T-helper 1 cell (primary cell): ENCODE measurements at regions not wholly inside any gene's neighbourhood (a gene's known extent, or its start where the extent isn't known, plus 50 kb on each side); places are given as distances from the start of the nearest gene placed in this dataset.
"Not testable (repeated sequence)": the region's sequence is repeated elsewhere in the genome, so short reads cannot be mapped to it uniquely, and the experiment has no call there.

Experiments
- DNase-seq, 5 donors: peaks; one replicate each; pipeline ENCODE4 v3.0.0-alpha.2; 2012 to 2020

GRCh38 chr15:75100679-75101078 is 77.3 kb downstream of the PPCDC start:
- no peak for DNase-seq

DNA sequence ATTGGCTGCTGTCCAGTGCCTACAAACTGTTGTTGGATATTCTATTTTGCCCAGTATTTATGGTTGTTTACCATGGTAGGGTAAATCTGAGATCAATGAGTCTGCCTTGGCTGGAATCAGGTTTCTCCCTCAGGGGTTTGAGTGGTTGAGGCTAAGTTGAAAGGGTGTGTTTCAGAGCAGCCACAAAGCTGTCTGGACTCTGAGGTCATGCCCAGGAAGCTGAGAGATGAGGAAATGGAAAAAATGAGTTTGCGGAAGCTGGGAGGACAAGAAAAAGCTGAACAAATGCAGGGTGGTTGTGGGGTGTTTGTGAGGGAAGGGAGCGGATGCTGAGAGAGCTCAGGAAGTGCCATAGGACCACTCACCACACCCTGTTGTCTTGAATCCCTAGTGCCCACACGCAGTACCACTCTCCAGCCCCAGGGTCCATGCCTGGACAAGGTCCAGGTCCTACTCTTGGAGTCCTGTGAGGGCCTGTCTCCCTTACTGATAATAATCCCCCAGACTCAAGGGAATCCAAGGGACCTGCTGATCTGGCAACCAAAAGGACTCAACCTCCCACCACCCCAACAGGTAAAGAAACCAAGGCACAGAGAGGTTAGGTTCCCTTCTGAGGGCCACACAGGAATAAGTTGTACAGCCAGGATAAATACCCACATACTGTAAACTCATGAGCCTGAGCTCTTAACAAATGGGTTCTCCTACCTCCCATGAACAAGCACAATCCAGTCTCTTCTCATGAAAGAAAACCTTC is 81.6 kb downstream of the PPCDC start:
- DNase-seq: peak in 1 of 5 donors; percentile 84

GRCh38 chr15:75107516-75107907 is 84.1 kb downstream of the PPCDC start:
- no peak for DNase-seq

- peak; percentile 12 to 83 (median 16) for DNase-seq
These were observed 84.8 kb downstream of the PPCDC start for GRCh38 chr15:75107908-75108838.

DNA sequence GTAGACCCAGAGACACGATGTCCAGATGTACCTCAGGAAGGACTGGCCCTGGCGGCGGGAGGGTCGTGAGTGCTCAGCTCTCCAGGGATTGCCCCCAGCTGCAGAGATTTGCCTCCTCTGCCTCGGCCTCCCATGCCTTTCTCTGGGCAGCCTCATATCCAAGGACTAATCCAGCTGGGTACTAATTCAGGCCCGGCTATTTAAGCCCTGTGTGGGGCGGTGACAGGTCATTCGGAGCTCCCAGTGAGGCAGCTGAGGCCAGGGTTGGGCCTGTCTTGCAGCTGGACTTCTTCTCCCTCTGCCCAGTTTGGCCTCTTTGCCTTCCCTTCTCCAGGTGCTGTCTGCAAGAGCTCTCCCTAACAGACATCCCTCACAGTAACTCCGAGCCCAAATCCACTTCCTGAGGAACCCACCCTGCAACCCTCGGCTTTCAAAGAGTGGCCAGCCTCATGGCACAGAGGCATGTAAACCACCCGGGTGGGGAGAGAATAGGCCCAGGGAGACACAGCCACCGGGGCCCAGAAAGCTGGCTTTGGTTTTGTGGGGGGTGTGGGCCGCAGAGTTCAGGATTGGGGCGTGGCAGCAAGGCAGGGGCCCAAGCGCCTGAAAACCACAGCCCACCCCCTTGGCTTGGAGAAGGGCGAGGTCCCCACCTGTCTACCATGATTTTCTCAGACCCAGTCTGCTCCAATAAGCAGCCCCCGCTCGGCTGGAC is 85.8 kb downstream of the PPCDC start:
- no peak for DNase-seq

DNA sequence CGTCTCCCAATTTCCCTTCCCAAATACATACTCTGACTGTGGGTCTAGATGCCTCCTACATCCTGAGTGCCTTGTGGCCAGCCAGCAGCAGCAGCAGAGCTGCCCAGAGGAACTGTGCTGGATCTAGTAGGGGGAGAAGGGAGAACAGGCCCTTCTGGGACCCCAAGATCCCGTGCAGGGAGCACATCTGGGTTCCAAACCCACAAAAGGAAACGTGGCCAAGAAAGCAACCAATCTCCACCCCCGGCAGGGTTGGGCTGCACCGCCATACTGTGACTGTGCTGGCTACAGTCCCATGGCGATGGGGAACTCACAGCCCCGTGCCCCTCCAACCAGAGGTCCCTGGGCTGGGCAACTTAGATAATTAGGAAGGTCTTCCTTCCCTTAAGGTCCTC is 86.3 kb downstream of the PPCDC start:
- DNase-seq: no peak

DNA sequence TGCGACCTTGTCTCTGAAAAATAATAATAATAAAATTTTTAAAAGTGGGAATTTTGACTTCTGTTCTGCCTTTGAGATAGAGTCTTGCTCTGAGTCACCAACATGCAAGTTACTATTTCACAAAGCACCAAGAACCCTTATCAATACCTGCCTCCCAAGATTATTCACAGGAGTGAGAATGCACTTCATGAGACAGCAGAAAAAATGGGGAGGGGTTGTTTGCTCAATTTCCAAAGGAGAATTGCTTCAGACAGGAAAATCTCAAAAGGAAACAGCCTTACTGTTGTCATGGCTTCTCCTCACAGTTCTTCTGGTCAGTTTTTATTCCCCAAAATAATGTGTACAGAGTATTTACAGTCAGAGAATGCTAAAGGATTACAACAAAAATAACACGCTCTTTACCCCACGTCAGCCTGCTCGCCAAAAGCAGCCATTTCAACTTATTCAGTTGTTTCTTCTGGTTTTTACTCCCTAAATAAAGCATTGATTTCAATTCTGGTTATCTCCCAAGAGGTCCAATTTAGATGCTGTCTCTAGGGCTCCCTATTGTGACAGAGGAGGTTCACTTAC is 89.0 kb downstream of the PPCDC start:
- no peak for DNase-seq

GRCh38 chr15:75112848-75113492 is 88.7 kb upstream of the C15orf39 start:
- DNase-seq: no peak

GRCh38 chr15:75114327-75114726 is 87.4 kb upstream of the C15orf39 start:
- no peak for DNase-seq

GRCh38 chr15:75114796-75115195 is 86.9 kb upstream of the C15orf39 start:
- DNase-seq: no peak

DNA sequence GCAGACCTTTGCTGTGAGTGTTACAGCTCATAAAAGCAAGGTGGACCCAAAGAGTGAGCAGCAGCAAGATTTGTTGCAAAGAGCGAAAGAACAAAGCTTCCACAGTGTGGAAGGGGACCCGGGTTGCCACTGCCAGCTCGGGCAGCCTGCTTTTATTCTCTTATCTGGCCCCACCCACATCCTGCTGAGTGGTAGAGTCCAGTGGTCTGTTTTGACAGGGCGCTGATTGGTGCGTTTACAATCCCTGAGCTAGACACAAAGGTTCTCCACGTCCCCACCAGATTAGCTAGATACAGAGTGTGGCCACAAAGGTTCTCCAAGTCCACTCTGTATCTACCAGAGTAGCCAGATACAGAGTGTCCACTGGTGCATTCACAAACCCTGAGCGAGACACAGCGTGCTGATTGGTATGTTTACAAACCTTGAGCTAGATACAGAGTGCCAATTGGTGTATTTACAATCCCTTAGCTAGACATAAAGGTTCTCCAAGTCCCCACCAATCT is 86.2 kb upstream of the C15orf39 start:
- not testable (repeated sequence) for DNase-seq

DNA sequence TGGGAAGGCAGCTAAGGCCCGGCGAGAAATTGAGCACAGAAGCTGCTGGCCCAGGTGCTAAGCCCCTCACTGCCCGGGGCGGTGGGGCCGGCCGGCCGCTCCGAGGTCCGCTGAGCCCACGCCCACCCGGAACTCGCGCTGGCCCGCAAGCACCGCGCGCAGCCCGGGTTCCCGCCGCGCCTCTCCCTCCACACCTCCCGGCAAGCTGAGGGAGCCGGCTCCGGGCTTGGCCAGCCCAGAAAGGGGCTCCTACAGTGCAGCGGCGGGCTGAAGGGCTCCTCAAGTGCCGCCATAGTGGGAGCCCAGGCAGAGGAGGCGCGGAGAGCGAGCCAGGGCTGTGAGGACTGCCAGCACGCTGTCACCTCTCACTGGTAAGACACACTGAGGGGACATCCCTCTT is 85.5 kb upstream of the C15orf39 start:
- not testable (repeated sequence) for DNase-seq

- no peak for DNase-seq
These were observed 83.7 kb upstream of the C15orf39 start for GRCh38 chr15:75117993-75118392.

GRCh38 chr15:75119312-75119711 is 82.4 kb upstream of the C15orf39 start:
- DNase-seq: not testable (repeated sequence)

- DNase-seq: no peak
These were observed 80.2 kb upstream of the C15orf39 start for GRCh38 chr15:75121491-75121890.

GRCh38 chr15:75123395-75123794 is 78.3 kb upstream of the C15orf39 start:
- DNase-seq: no peak

DNA sequence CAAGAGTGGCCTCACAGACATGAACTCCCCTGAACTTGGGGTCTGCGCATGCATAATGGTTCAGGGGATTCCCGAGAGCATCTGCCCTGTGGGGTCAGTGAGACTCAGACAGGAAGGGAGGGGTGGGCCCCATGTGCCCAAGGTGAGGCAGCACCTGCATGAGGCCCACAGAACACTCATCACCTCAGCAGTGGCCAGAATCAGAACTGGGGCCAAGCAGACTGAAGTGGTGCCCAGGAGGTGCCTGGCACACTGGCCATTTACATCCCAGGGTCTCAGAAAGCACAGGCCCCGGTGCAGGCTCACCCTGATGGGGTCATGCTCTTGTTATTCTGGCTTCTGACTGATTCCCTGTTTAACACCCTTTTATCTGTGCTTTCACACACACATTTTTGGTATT is 77.4 kb upstream of the C15orf39 start:
- not testable (repeated sequence) for DNase-seq

DNA sequence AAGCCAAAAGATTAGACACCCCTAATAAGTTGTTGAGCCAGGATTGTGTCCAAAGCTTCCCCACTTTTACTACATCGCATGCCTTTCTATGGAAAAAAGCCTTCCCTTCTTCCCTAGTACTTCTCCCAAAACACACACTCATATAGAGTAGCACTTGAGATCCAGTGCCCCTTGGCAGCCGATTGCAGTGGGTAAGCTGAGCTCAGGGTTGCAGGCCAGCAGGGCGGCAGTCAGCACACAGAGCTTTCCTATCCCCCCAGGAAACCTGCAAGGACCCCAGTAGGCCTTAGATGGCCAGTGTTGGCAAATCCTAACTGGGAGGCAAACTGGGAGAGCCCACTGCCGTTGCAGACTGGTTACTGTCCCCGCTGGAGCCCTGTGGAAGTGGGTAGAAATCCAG is 75.7 kb upstream of the C15orf39 start:
- DNase-seq: no peak

GRCh38 chr15:75126864-75127580 is 74.7 kb upstream of the C15orf39 start:
- DNase-seq: no peak

DNA sequence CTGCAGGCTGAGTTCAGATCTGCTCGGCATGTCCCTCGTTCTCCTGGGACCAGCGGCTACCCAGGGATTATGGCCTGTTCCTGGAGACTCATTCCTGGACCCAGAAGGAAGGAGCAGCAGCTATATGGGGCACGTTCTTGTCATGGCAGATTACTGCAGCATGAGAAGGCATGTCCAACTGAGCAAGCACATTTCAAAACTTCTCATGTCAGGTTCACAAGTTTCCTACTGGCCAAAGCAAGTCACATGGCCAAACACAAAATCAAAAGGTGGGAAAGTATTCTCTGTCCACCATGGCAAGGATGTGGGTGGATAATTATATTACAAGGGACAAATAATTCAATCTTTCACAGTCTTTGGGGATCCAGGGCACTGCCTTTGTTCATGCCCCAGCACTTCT is 71.9 kb upstream of the C15orf39 start:
- no peak for DNase-seq

GRCh38 chr15:75131269-75131643 is 70.4 kb upstream of the C15orf39 start:
- DNase-seq: no peak

DNA sequence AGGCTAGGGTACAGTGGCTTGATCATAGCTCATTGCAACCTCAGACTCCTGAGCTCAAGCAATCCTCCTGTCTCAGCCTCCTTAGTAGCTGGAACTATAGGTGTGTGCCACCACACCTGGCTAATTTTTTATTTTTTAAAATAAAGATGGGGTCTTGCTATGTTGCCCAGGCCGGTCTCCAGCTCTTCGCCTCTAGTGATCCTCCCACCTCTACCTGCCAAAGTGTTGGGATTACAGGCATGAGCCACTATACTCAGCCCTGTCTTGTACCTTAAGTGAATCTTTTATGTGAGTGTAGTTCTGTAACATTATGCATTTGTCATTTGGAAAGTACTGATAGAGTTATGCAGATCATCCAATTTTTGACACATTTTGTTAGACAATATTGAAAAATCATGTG is 66.9 kb upstream of the C15orf39 start:
- DNase-seq: no peak
